Stimulated activated CD8-positive, alpha-beta memory T cell treated with anti-CD3 and anti-CD28 coated beads, Interleukin-7, amount 100 ng/mL, for 4 hours (primary cell): ENCODE measurements at regions not wholly inside any gene's neighbourhood (a gene's known extent, or its start where the extent isn't known, plus 50 kb on each side); places are given as distances from the start of the nearest gene placed in this dataset.

ENCODE experiments used
- DNase-seq, 2 donors: peaks; one replicate each; pipeline ENCODE4 v3.0.0-alpha.2; 2020; ENCODE audit warnings: low read depth in 2 of 2

GRCh38 chr13:106036870-106037269 lies 498.6 kb downstream of the EFNB2 start:
- no peak for DNase-seq

GRCh38 chr13:106034201-106034600 lies 501.3 kb downstream of the EFNB2 start:
- no peak for DNase-seq

- no peak for DNase-seq
Observed at GRCh38 chr13:106033659-106034058, 501.8 kb downstream of the EFNB2 start.

GRCh38 chr13:106032441-106032840 lies 503.0 kb downstream of the EFNB2 start:
- no peak for DNase-seq

- no peak for DNase-seq
Observed at GRCh38 chr13:106029676-106030290, 505.7 kb downstream of the EFNB2 start.

- DNase-seq, result no peak
Observed at GRCh38 chr13:106028911-106029310, 506.6 kb downstream of the EFNB2 start.

GRCh38 chr13:106011600-106011999 lies 523.9 kb downstream of the EFNB2 start:
- no peak for DNase-seq

GRCh38 chr13:106010836-106011235 lies 524.6 kb downstream of the EFNB2 start:
- no peak for DNase-seq

- DNase-seq, result no peak
Observed at GRCh38 chr13:106008540-106008939, 526.9 kb downstream of the EFNB2 start.

GRCh38 chr13:106007156-106007555 lies 528.3 kb downstream of the EFNB2 start:
- no peak for DNase-seq

- no peak for DNase-seq
Observed at GRCh38 chr13:106003651-106004050, 531.8 kb downstream of the EFNB2 start.

- DNase-seq, result no peak
Observed at GRCh38 chr13:106001443-106001842, 534.0 kb downstream of the EFNB2 start.

- DNase-seq, result no peak
Observed at GRCh38 chr13:105997581-105998550, 537.6 kb downstream of the EFNB2 start.

- DNase-seq, result no peak
Observed at GRCh38 chr13:105996391-105997025, 539.0 kb downstream of the EFNB2 start.

GRCh38 chr13:105994340-105994739 lies 541.1 kb downstream of the EFNB2 start:
- no peak for DNase-seq

GRCh38 chr13:105991622-105992277 lies 543.7 kb downstream of the EFNB2 start:
- no peak for DNase-seq

GRCh38 chr13:105991131-105991530 lies 544.3 kb downstream of the EFNB2 start:
- DNase-seq, result no peak

GRCh38 chr13:105990256-105990958 lies 545.1 kb downstream of the EFNB2 start:
- DNase-seq, result no peak

- no peak for DNase-seq
Observed at GRCh38 chr13:105984646-105985045, 550.8 kb downstream of the EFNB2 start.

GRCh38 chr13:105984236-105984635 lies 551.2 kb downstream of the EFNB2 start:
- no peak for DNase-seq

GRCh38 chr13:105982219-105982930 lies 553.1 kb downstream of the EFNB2 start:
- DNase-seq, result no peak
